ENCODE measurements at regions not wholly inside any gene's neighbourhood (a gene's known extent, or its start where the extent isn't known, plus 50 kb on each side); places are given as distances from the start of the nearest gene placed in this dataset.
A peak's percentile ranks its signal among the peaks of the same experiment; 100 is the strongest.
"Not testable (repeated sequence)": the region's sequence is repeated elsewhere in the genome, so short reads cannot be mapped to it uniquely, and the experiment has no call there.

- no peak for DNase-seq
Measured at GRCh38 chr3:101999177-101999779, 150.0 kb downstream of the NFKBIZ start.

GRCh38 chr3:102000620-102001209 lies 151.4 kb downstream of the NFKBIZ start:
- peak in 1 of 3 donors; percentile 46 for DNase-seq

- DNase-seq: no peak
Measured at GRCh38 chr3:102002056-102002455, 152.7 kb downstream of the NFKBIZ start.

GRCh38 chr3:102004561-102004960 lies 155.2 kb downstream of the NFKBIZ start:
- DNase-seq: no peak

- DNase-seq: no peak
Measured at GRCh38 chr3:102005551-102005950, 156.2 kb downstream of the NFKBIZ start.

- DNase-seq: peak in 2 of 3 donors; percentile 45 to 50
Measured at GRCh38 chr3:102006812-102007485, 157.6 kb downstream of the NFKBIZ start.

- DNase-seq: not testable (repeated sequence)
Measured at GRCh38 chr3:102008436-102008835, 159.1 kb downstream of the NFKBIZ start.

GRCh38 chr3:102016417-102016816 lies 167.1 kb downstream of the NFKBIZ start:
- DNase-seq: no peak

- peak in 1 of 3 donors; percentile 15 for DNase-seq
Measured at GRCh38 chr3:102017784-102018183, 168.5 kb downstream of the NFKBIZ start.

- peak; percentile 63 to 85 (median 80) for DNase-seq
Measured at GRCh38 chr3:102018551-102018950, 169.2 kb downstream of the NFKBIZ start.

GRCh38 chr3:102020735-102021134 lies 171.4 kb downstream of the NFKBIZ start:
- DNase-seq: peak in 2 of 3 donors; percentile 63 to 77

- peak; percentile 35 to 46 (median 46) for DNase-seq
Measured at GRCh38 chr3:102024270-102024904, 175.1 kb downstream of the NFKBIZ start.

GRCh38 chr3:102025606-102026270 lies 176.4 kb downstream of the NFKBIZ start:
- peak in 2 of 3 donors; percentile 59 for DNase-seq

- peak; percentile 62 to 77 (median 76) for DNase-seq
Measured at GRCh38 chr3:102026656-102027055, 177.3 kb downstream of the NFKBIZ start.

GRCh38 chr3:102030661-102031060 lies 181.3 kb downstream of the NFKBIZ start:
- peak in 2 of 3 donors; percentile 71 to 79 for DNase-seq

- DNase-seq: no peak
Measured at GRCh38 chr3:102031834-102032233, 182.5 kb downstream of the NFKBIZ start.

- DNase-seq: peak in 1 of 3 donors; percentile 19
Measured at GRCh38 chr3:102032491-102033383, 183.4 kb downstream of the NFKBIZ start.

GRCh38 chr3:102034639-102035451 lies 185.5 kb downstream of the NFKBIZ start:
- no peak for DNase-seq

- peak in 2 of 3 donors; percentile 38 to 46 for DNase-seq
Measured at GRCh38 chr3:102036017-102036416, 186.7 kb downstream of the NFKBIZ start.

- DNase-seq: no peak
Measured at GRCh38 chr3:102036472-102036871, 187.2 kb downstream of the NFKBIZ start.

GRCh38 chr3:102037209-102037608 lies 187.9 kb downstream of the NFKBIZ start:
- no peak for DNase-seq
